Psoas muscle (tissue), 7 donors: ENCODE measurements at regions not wholly inside any gene's neighbourhood (a gene's known extent, or its start where the extent isn't known, plus 50 kb on each side); places are given as distances from the start of the nearest gene placed in this dataset.

Source experiments
- ATAC-seq, 4 donors: fragments of 200-7000 bp; cut with Tn5 transposase; one replicate each; pipeline ENCODE4 v1.9.1; 2020; ENCODE audit warnings: moderate library complexity in 3 of 4, mild to moderate bottlenecking in 2 of 4
- DNase-seq, 2 donors: peaks; one replicate each; pipeline ENCODE4 v3.0.0-alpha.2; 2020
- H3K27ac ChIP-seq: fragments of 200-600 bp; one replicate; pipeline ENCODE4 v1.8.0; 2022
- H3K27me3 ChIP-seq, 3 donors: fragments of 200-600 bp in 1 of 3; one replicate each; pipeline versions ENCODE4 v1.6.1 to v1.8.0; 2013 to 2022; ENCODE audit warnings: low read length in 2 of 3, mild to moderate bottlenecking in 2 of 3, moderate library complexity in 1 of 3; ENCODE audit not compliant: insufficient read depth in 3 of 3
- H3K36me3 ChIP-seq, 2 donors: fragments of 200-600 bp in 1 of 2; one replicate each; pipeline versions ENCODE4 v1.6.1 to v1.8.0; 2013 to 2022; ENCODE audit warnings: low read depth in 1 of 2, mild to moderate bottlenecking in 1 of 2, moderate library complexity in 1 of 2; ENCODE audit not compliant: insufficient read depth in 1 of 2
- H3K4me1 ChIP-seq: fragments of 200-600 bp; one replicate; pipeline ENCODE4 v1.8.0; 2022
- H3K4me3 ChIP-seq: fragments of 200-600 bp; one replicate; pipeline ENCODE4 v1.8.0; 2022; ENCODE audit warnings: mild to moderate bottlenecking
- H3K9me3 ChIP-seq: fragments of 200-600 bp; one replicate; pipeline ENCODE4 v1.8.0; 2022
- CTCF ChIP-seq: fragments of 200-600 bp; IDR thresholded peaks from one replicate; pipeline ENCODE4 v1.8.0; 2022; ENCODE audit warnings: antibody characterized with exemption
- WGBS, 3 donors: extraction: QIAGEN DNeasy Blood & Tissue Kit; methylation state at CpG; one replicate each; pipeline versions ENCODE4 v1.1.6 to v1.1.7; 2013; 5-methylcytosine and 5-hydroxymethylcytosine counted together
- intact Hi-C, 2 donors: fragments of 100-400 bp; cut with DNase I; formaldehyde crosslinking; loops; one replicate each; pipeline versions ENCODE4 v1.11.0 to v1.14.2; 2022
- donor health status: healthy with polysubstance abuse.
- donor health status: DM: no; HTN: no; CAD: no; lungs with moderate emphysema.
- donor health status: Bipolar disorder and iron deficiency.
- donor health status: healthy.
- donor health status: DM: yes; HTN: yes; CAD: no.
- donor health status: DM: no; HTN: no; CAD: no.
- donor health status: DM: yes; HTN: yes; CAD: no.

- Histone ChIP-seq H3K27ac (no peak overlapping the region), H3K27me3 (peaks cover 0 to 45% (median 5%) of the 10 kb centered on the region in 3 donors), H3K4me3 (no peak overlapping the region), H3K4me1 (no peaks in the 10 kb centered on the region), H3K36me3 (no peaks in the 10 kb centered on the region), H3K9me3 (no peaks in the 10 kb centered on the region)
- WGBS, 3 donors = 36 to 41% (median 37%) methylated on average over 15 of the region's 15 CpGs
- intact Hi-C loops = no loop called here
- peak; percentile 31 to 60 for DNase-seq
- TF ChIP-seq CTCF = no peak
- ATAC-seq = peak in 1 of 4 donors; percentile 59
Measured at GRCh38 chr20:37627060-37627766, 66.6 kb upstream of the CTNNBL1 start.

GRCh38 chr20:37624963-37625362 lies 68.9 kb upstream of the CTNNBL1 start:
- H3K4me1 ChIP-seq = no peaks in the 10 kb centered on the region
- TF ChIP-seq CTCF = no peak
- peaks cover 0 to 62% (median 5%) of the 10 kb centered on the region in 3 donors for H3K27me3 ChIP-seq
- H3K9me3 ChIP-seq = no peaks in the 10 kb centered on the region
- H3K27ac ChIP-seq = no peak overlapping the region
- no peak overlapping the region for H3K4me3 ChIP-seq
- no peak for ATAC-seq
- no peak for DNase-seq
- intact Hi-C loops = no loop called here
- WGBS, 3 donors = 7 to 14% (median 13%) methylated on average over 1 of the region's 1 CpG
- H3K36me3 ChIP-seq = no peaks in the 10 kb centered on the region

GRCh38 chr20:37622728-37623127 lies 71.1 kb upstream of the CTNNBL1 start:
- Histone ChIP-seq H3K4me3 (no peak overlapping the region), H3K27me3 (peaks cover 0 to 43% (median 3%) of the 10 kb centered on the region in 3 donors), H3K9me3 (no peaks in the 10 kb centered on the region), H3K36me3 (no peaks in the 10 kb centered on the region), H3K27ac (no peak overlapping the region), H3K4me1 (no peaks in the 10 kb centered on the region)
- intact Hi-C loops = no loop called here
- 12 to 21% (median 16%) methylated on average over 5 of the region's 5 CpGs for WGBS, 3 donors
- DNase-seq (no peak), ATAC-seq (no peak)
- no peak for TF ChIP-seq CTCF

GRCh38 chr20:37619496-37619895 lies 74.3 kb upstream of the CTNNBL1 start:
- Histone ChIP-seq H3K27ac (no peak overlapping the region), H3K9me3 (no peaks in the 10 kb centered on the region), H3K4me1 (no peaks in the 10 kb centered on the region), H3K27me3 (peaks cover 0 to 35% (median 3%) of the 10 kb centered on the region in 3 donors), H3K36me3 (no peaks in the 10 kb centered on the region), H3K4me3 (no peak overlapping the region)
- 53 to 61% (median 54%) methylated on average over 2 of the region's 2 CpGs for WGBS, 3 donors
- DNase-seq (no peak), ATAC-seq (no peak)
- intact Hi-C loops = no loop called here
- no peak for TF ChIP-seq CTCF

- intact Hi-C loops = no loop called here
- H3K4me3 ChIP-seq = no peak overlapping the region
- peaks cover 0 to 16% (median 0%) of the 10 kb centered on the region in 3 donors for H3K27me3 ChIP-seq
- no peaks in the 10 kb centered on the region for H3K36me3 ChIP-seq
- no peaks in the 10 kb centered on the region for H3K4me1 ChIP-seq
- no peak overlapping the region for H3K27ac ChIP-seq
- H3K9me3 ChIP-seq = no peaks in the 10 kb centered on the region
- TF ChIP-seq CTCF = no peak
- DNase-seq (no peak), ATAC-seq (no peak)
- 12 to 34% (median 26%) methylated on average over 2 of the region's 2 CpGs for WGBS, 3 donors
Measured at GRCh38 chr20:37616110-37616425, 77.8 kb upstream of the CTNNBL1 start.
